K562 (cell line): ENCODE measurements at regions not wholly inside any gene's neighbourhood (a gene's known extent, or its start where the extent isn't known, plus 50 kb on each side); places are given as distances from the start of the nearest gene placed in this dataset.

ENCODE experiments used
- BACH1 ChIP-seq: fragments of 200-800 bp; sonication (Bioruptor generic); IDR thresholded peaks from 2 replicates; pipeline ENCODE4 v1.6.1; 2016; ENCODE audit warnings: missing genetic modification characterization, missing compliant biosample characterization
- BRD4 ChIP-seq: fragments of 200-600 bp; sonication (generic); IDR thresholded peaks from 2 replicates; pipeline ENCODE4 v1.6.1; 2017; ENCODE audit warnings: inconsistent platforms
- CREBBP ChIP-seq: IDR thresholded peaks from one replicate; pipeline ENCODE4 v1.6.1; 2012; ENCODE audit warnings: low read depth, mild to moderate bottlenecking, control low read depth, inconsistent platforms, low read length
- CREM ChIP-seq: IDR thresholded peaks from 2 replicates; pipeline ENCODE4 v1.6.1; 2014; ENCODE audit warnings: antibody characterized with exemption, low read depth
- FOSL1 ChIP-seq: fragments of 200-800 bp; sonication (Bioruptor generic); conservative IDR thresholded peaks from 2 replicates; pipeline ENCODE4 v1.6.1; 2016; ENCODE audit warnings: missing genetic modification characterization, missing compliant biosample characterization
- GATAD2A ChIP-seq: fragments of 450-650 bp; IDR thresholded peaks from 2 replicates; pipeline ENCODE4 v1.6.1; 2017
- KLF13 ChIP-seq: fragments of 450-650 bp; IDR thresholded peaks from 2 replicates; pipeline ENCODE4 v1.6.1; 2016; ENCODE audit warnings: missing genetic modification characterization, low read depth, mild to moderate bottlenecking, missing compliant biosample characterization, moderate library complexity, borderline replicate concordance
- KLF16 ChIP-seq: IDR thresholded peaks from 2 replicates; pipeline ENCODE4 v1.6.1; 2016; ENCODE audit warnings: antibody characterized with exemption
- L3MBTL2 ChIP-seq: fragments of 450-650 bp; IDR thresholded peaks from 2 replicates; pipeline ENCODE4 v1.6.1; 2016; ENCODE audit warnings: mild to moderate bottlenecking, moderate library complexity
- STAT5A ChIP-seq: IDR thresholded peaks from 2 replicates; pipeline ENCODE4 v1.6.1; 2012; ENCODE audit warnings: low read length, inconsistent platforms, borderline replicate concordance
- TBP ChIP-seq: optimal IDR thresholded peaks from 2 replicates; pipeline ENCODE3; 2011; ENCODE audit warnings: low read depth, low read length, improper control_type of control experiment
- ZBTB17 ChIP-seq: fragments of 450-650 bp; formaldehyde crosslinking; IDR thresholded peaks from 2 replicates; pipeline ENCODE4 v1.4.0; 2020; ENCODE audit warnings: mild to moderate bottlenecking
- ZNF589 ChIP-seq: fragments of 200-800 bp; sonication (Bioruptor generic); IDR thresholded peaks from 2 replicates; pipeline ENCODE4 v1.6.1; 2016; ENCODE audit warnings: low read depth, missing genetic modification characterization, missing compliant biosample characterization
- ZNF77 ChIP-seq: fragments of 250-450 bp; sonication (Bioruptor Pico); IDR thresholded peaks from 2 replicates; pipeline ENCODE4 v1.5.0; 2020
- TF ChIP-seq, protein P1 (sequence below): fragments of 450-650 bp; formaldehyde crosslinking; IDR thresholded peaks from 2 replicates; pipeline ENCODE4 v1.4.0; 2022; ENCODE audit warnings: missing genetic modification characterization
- TF ChIP-seq, protein P2 (sequence below): sonication (generic); formaldehyde crosslinking; IDR thresholded peaks from 2 replicates; pipeline ENCODE4 v1.8.0; 2022; ENCODE audit warnings: mild to moderate bottlenecking, missing genetic modification reagents
- TF ChIP-seq, protein P3 (sequence below): sonication (generic); formaldehyde crosslinking; IDR thresholded peaks from 2 replicates; pipeline ENCODE4 v1.8.0; 2022; ENCODE audit warnings: mild to moderate bottlenecking, missing genetic modification reagents
- TF ChIP-seq, protein P4 (sequence below), 2 experiments: IDR thresholded peaks; 2 replicates each; pipeline ENCODE4 v1.6.1; 2011; ENCODE audit warnings: borderline replicate concordance in 1 of 2, control low read depth in 1 of 2, low read depth in 1 of 2, low read length in 1 of 2, mild to moderate bottlenecking in 1 of 2, mixed read lengths in 1 of 2, moderate library complexity in 1 of 2; ENCODE audit not compliant: insufficient read depth in 1 of 2, insufficient read length in 1 of 2, poor library complexity in 1 of 2, severe bottlenecking in 1 of 2; ENCODE audit errors: extremely low read depth in 1 of 2
- TF ChIP-seq, protein P5 (sequence below): IDR thresholded peaks from 2 replicates; pipeline ENCODE4 v1.6.1; 2011; ENCODE audit warnings: borderline replicate concordance, low read depth, mild to moderate bottlenecking, moderate library complexity, low read length; ENCODE audit not compliant: insufficient read depth, poor library complexity, severe bottlenecking
- TF ChIP-seq, protein P6 (sequence below): fragments of 450-650 bp; formaldehyde crosslinking; IDR thresholded peaks from 2 replicates; pipeline ENCODE4 v1.4.0; 2020; ENCODE audit warnings: mild to moderate bottlenecking, moderate library complexity

DNA sequence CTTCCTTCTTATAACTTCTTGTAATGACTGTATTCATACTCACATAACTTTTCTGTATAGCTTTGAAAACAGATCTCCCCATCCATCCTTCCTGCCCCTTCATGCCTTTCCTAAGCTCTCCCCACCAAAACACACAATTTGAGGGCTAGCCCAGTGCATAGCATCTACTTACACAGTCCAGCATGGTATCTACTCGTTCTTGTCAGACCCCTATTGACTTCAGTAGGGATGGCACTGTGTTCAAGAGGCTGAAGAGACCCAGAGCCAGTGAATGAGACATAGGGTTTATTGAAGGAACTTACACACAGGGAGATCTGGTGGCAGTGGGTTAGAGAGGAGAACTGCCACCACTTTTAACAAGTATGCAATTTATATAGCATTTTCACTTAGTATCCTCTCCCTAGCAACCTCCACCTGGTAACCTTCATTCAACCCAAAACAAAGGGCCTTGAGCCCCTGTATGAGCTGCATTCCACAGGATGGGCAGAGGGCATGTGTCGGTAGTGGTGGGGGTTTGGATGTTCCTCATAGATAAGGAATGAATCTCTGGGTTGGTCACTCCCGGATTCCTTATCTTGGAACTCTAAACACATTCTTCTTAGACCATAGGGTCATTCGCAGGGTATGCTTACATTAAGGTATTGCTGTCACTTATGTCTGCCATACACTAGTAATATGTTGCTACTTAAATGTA, 64.9 kb upstream of the GNG12 start (continued):
- TF ChIP-seq ZNF77 (no peak), ZBTB17 (CRISPR knock-in tag) (peak; percentile 37), GATAD2A (no peak), FOSL1 (peak; percentile 62), ZNF589 (peak; percentile 79), BRD4 (0 out of 2 replicates have a peak, but pooled peaks have one; percentile 0), CREBBP (no peak), CREM (0 out of 2 replicates have a peak, but pooled peaks have one; percentile 17), L3MBTL2 (peak; percentile 32; the same call in 1 of the 2 replicates), BACH1 (tag) (no peak), STAT5A (peak; percentile 57; the same call in 1 of the 2 replicates), KLF13 (tag) (no peak), TBP (no peak), KLF16 (peak; percentile 63; the same call in 1 of the 2 replicates)
- TF ChIP-seq, protein P1, sequence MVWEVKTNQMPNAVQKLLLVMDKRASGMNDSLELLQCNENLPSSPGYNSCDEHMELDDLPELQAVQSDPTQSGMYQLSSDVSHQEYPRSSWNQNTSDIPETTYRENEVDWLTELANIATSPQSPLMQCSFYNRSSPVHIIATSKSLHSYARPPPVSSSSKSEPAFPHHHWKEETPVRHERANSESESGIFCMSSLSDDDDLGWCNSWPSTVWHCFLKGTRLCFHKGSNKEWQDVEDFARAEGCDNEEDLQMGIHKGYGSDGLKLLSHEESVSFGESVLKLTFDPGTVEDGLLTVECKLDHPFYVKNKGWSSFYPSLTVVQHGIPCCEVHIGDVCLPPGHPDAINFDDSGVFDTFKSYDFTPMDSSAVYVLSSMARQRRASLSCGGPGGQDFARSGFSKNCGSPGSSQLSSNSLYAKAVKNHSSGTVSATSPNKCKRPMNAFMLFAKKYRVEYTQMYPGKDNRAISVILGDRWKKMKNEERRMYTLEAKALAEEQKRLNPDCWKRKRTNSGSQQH (CRISPR knock-in tag): 0 out of 2 replicates have a peak, but pooled peaks have one; percentile 9
- TF ChIP-seq, protein P2, sequence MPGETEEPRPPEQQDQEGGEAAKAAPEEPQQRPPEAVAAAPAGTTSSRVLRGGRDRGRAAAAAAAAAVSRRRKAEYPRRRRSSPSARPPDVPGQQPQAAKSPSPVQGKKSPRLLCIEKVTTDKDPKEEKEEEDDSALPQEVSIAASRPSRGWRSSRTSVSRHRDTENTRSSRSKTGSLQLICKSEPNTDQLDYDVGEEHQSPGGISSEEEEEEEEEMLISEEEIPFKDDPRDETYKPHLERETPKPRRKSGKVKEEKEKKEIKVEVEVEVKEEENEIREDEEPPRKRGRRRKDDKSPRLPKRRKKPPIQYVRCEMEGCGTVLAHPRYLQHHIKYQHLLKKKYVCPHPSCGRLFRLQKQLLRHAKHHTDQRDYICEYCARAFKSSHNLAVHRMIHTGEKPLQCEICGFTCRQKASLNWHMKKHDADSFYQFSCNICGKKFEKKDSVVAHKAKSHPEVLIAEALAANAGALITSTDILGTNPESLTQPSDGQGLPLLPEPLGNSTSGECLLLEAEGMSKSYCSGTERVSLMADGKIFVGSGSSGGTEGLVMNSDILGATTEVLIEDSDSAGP: no peak
- TF ChIP-seq, protein P3, sequence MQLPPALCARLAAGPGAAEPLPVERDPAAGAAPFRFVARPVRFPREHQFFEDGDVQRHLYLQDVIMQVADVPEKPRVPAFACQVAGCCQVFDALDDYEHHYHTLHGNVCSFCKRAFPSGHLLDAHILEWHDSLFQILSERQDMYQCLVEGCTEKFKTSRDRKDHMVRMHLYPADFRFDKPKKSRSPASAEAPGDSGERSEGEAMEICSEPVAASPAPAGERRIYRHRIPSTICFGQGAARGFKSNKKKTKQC (CRISPR knock-in tag): no peak
- TF ChIP-seq, protein P4, sequence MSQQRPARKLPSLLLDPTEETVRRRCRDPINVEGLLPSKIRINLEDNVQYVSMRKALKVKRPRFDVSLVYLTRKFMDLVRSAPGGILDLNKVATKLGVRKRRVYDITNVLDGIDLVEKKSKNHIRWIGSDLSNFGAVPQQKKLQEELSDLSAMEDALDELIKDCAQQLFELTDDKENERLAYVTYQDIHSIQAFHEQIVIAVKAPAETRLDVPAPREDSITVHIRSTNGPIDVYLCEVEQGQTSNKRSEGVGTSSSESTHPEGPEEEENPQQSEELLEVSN (IDR thresholded peaks at IDR 0.05; ENCODE audit: borderline replicate concordance in 1 of 2, extremely low read depth in 1 of 2, insufficient read depth in 1 of 2, insufficient read length in 1 of 2, low read depth in 1 of 2, low read length in 1 of 2, poor library complexity in 1 of 2, severe bottlenecking in 1 of 2): no peak
- TF ChIP-seq, protein P5, sequence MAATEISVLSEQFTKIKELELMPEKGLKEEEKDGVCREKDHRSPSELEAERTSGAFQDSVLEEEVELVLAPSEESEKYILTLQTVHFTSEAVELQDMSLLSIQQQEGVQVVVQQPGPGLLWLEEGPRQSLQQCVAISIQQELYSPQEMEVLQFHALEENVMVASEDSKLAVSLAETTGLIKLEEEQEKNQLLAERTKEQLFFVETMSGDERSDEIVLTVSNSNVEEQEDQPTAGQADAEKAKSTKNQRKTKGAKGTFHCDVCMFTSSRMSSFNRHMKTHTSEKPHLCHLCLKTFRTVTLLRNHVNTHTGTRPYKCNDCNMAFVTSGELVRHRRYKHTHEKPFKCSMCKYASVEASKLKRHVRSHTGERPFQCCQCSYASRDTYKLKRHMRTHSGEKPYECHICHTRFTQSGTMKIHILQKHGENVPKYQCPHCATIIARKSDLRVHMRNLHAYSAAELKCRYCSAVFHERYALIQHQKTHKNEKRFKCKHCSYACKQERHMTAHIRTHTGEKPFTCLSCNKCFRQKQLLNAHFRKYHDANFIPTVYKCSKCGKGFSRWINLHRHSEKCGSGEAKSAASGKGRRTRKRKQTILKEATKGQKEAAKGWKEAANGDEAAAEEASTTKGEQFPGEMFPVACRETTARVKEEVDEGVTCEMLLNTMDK: no peak
- TF ChIP-seq, protein P6, sequence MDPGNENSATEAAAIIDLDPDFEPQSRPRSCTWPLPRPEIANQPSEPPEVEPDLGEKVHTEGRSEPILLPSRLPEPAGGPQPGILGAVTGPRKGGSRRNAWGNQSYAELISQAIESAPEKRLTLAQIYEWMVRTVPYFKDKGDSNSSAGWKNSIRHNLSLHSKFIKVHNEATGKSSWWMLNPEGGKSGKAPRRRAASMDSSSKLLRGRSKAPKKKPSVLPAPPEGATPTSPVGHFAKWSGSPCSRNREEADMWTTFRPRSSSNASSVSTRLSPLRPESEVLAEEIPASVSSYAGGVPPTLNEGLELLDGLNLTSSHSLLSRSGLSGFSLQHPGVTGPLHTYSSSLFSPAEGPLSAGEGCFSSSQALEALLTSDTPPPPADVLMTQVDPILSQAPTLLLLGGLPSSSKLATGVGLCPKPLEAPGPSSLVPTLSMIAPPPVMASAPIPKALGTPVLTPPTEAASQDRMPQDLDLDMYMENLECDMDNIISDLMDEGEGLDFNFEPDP (CRISPR knock-in tag): no peak
